ENCODE measurements at regions not wholly inside any gene's neighbourhood (a gene's known extent, or its start where the extent isn't known, plus 50 kb on each side); places are given as distances from the start of the nearest gene placed in this dataset.

DNA sequence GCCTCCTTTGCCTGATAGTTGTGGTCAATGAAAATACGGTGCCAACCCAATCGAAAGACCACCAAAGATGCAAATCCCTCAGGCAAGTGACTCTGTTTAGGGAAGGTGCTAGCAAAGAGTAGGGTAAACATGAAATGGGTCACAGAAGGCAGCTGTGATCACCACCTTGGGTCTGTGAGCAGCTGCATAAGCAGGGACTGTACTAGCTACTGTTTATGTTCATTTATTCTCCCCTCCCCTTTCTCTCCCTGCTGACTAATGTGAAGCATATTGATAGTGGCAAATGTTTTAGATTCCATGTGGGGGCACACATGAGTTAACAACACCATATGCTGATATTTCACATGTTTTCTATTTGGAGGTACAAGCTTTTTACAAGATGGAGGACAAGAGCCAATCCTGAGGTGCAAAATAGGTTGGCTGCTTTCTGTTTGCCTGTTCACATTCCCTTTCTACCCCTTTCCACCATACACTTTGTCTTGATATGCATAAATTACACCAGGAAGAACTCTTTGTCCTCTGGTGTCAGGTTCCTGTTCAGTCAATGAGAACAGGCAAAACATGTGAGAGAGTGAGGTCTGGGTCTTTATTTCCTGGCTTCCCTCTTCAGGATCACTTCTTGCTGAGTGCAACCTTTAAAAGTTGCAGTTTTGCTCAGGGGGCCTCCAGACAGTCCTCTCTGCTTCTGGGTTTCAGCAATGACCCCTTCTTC lies 71.1 kb downstream of the AVPR1A start:
- TF ChIP-seq CTCF (IDR thresholded peaks at IDR 0.05), result no peak
- no peak for TF ChIP-seq POLR2A (IDR thresholded peaks at IDR 0.05)

All from ovary (tissue), 3 donors.